Neural cell (in vitro differentiated cells): ENCODE measurements at regions not wholly inside any gene's neighbourhood (a gene's known extent, or its start where the extent isn't known, plus 50 kb on each side); places are given as distances from the start of the nearest gene placed in this dataset.

Experiments used
- CTCF ChIP-seq: fragments of 450-650 bp; IDR thresholded peaks from 2 replicates; pipeline ENCODE4 v1.5.1; 2014; ENCODE audit warnings: antibody characterized with exemption, mild to moderate bottlenecking, moderate library complexity; ENCODE audit not compliant: poor library complexity, severe bottlenecking
- EP300 ChIP-seq: fragments of 450-650 bp; conservative IDR thresholded peaks from 2 replicates; pipeline ENCODE4 v1.6.1; 2014; ENCODE audit warnings: antibody characterized with exemption, mild to moderate bottlenecking, moderate library complexity; ENCODE audit not compliant: poor library complexity, severe bottlenecking
- EZH2 ChIP-seq: fragments of 200-600, 300-800 bp; shearing (Covaris generic), sonication (generic); IDR thresholded peaks from 2 replicates; pipeline ENCODE4 v1.6.1; 2014; ENCODE audit warnings: antibody characterized with exemption, low read length, borderline replicate concordance, mild to moderate bottlenecking; ENCODE audit not compliant: insufficient read depth, poor library complexity, severe bottlenecking
- MXI1 ChIP-seq: fragments of 450-650 bp; conservative IDR thresholded peaks from 2 replicates; pipeline ENCODE4 v1.6.1; 2014; ENCODE audit warnings: antibody characterized with exemption, mild to moderate bottlenecking; ENCODE audit not compliant: poor library complexity, severe bottlenecking
- POLR2AphosphoS5 ChIP-seq: IDR thresholded peaks from 2 replicates; pipeline ENCODE4 v1.6.1; 2012
- REST ChIP-seq: IDR thresholded peaks from 2 replicates; pipeline ENCODE4 v1.6.1; 2012; ENCODE audit warnings: borderline replicate concordance
- TAF1 ChIP-seq: IDR thresholded peaks from 2 replicates; pipeline ENCODE4 v1.6.1; 2012; ENCODE audit warnings: low read depth

- TF ChIP-seq EZH2 (no peak), TAF1 (no peak), CTCF (no peak), EP300 (no peak), MXI1 (no peak), POLR2AphosphoS5 (no peak), REST (no peak)
These were observed 772.1 kb upstream of the CDH9 start for GRCh38 chr5:27810458-27810857.
